BE2C (cell line): ENCODE measurements at regions not wholly inside any gene's neighbourhood (a gene's known extent, or its start where the extent isn't known, plus 50 kb on each side); places are given as distances from the start of the nearest gene placed in this dataset.

ENCODE experiments used
- DNase-seq: peaks from one replicate; pipeline ENCODE4 v3.0.0-alpha.2; 2020
- H3K27me3 ChIP-seq: fragments of 250-450 bp; sonication (Bioruptor Pico); 2 replicates; pipeline ENCODE4 v1.5.1; 2020; ENCODE audit warnings: mild to moderate bottlenecking
- H3K36me3 ChIP-seq: fragments of 250-450 bp; sonication (Bioruptor Pico); 2 replicates; pipeline ENCODE4 v1.5.1; 2020; ENCODE audit warnings: mild to moderate bottlenecking
- H3K4me1 ChIP-seq: fragments of 250-450 bp; sonication (Bioruptor Pico); 2 replicates; pipeline ENCODE4 v1.5.1; 2020
- H3K4me3 ChIP-seq: 2 replicates; pipeline ENCODE4 v1.5.1; 2011; ENCODE audit warnings: low read depth, low read length
- H3K9me3 ChIP-seq: fragments of 250-450 bp; sonication (Bioruptor Pico); 2 replicates; pipeline ENCODE4 v1.5.1; 2020
- TF ChIP-seq, protein P1 (sequence below): IDR thresholded peaks from 2 replicates; pipeline ENCODE4 v1.5.1; 2012; ENCODE audit warnings: mild to moderate bottlenecking, low read depth, low read length

DNA sequence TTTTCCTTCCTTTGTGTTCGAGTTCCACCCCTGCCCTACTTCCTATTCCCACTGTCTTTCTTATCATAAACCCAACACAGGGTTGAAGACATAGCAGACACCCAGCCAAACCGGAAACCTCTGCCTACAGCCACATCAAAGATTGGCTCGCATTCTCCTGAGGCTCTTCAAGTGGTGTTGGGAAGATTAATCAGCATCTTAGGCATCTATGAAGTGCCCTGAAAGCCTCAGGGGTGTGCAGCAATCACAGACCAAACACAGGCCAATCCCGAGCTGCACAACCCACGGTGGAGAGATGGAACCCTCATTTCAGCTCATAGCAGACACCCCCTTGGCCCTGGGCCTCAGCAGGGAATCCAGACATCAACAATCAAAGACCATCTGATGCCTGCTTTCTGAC lies 255.9 kb downstream of the XXYLT1 start:
- Histone ChIP-seq H3K4me1 (peaks cover 22% of the 10 kb centered on the region), H3K4me3 (no peak overlapping the region), H3K36me3 (no peaks in the 10 kb centered on the region), H3K9me3 (no peaks in the 10 kb centered on the region), H3K27me3 (no peaks in the 10 kb centered on the region)
- TF ChIP-seq, protein P1, sequence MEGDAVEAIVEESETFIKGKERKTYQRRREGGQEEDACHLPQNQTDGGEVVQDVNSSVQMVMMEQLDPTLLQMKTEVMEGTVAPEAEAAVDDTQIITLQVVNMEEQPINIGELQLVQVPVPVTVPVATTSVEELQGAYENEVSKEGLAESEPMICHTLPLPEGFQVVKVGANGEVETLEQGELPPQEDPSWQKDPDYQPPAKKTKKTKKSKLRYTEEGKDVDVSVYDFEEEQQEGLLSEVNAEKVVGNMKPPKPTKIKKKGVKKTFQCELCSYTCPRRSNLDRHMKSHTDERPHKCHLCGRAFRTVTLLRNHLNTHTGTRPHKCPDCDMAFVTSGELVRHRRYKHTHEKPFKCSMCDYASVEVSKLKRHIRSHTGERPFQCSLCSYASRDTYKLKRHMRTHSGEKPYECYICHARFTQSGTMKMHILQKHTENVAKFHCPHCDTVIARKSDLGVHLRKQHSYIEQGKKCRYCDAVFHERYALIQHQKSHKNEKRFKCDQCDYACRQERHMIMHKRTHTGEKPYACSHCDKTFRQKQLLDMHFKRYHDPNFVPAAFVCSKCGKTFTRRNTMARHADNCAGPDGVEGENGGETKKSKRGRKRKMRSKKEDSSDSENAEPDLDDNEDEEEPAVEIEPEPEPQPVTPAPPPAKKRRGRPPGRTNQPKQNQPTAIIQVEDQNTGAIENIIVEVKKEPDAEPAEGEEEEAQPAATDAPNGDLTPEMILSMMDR, result no peak
- DNase-seq, result no peak

DNA sequence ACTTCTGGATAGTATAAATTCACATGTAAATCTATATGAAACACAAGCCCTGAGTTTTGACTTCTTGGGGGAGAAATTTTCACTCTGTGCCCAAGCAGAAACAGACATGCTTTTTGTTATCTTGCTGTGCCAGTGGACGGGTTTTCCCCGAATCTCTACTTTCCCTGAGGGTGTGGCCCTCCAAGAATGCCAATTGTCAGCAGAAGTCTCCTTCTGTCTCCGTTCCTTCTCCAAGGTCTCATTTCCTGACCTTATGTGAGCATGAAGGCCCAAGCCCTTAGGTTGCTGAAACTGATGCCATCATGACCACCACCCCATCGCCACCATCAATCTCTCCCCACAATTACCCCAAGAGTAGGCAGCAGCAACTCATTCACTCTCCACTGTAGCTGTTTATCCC lies 253.8 kb downstream of the XXYLT1 start:
- Histone ChIP-seq H3K9me3 (no peaks in the 10 kb centered on the region), H3K4me1 (peaks cover 20% of the 10 kb centered on the region), H3K36me3 (no peaks in the 10 kb centered on the region), H3K27me3 (no peaks in the 10 kb centered on the region), H3K4me3 (no peak overlapping the region)
- no peak for DNase-seq
- TF ChIP-seq, protein P1, result no peak
